PFSK-1 (cell line): ENCODE measurements at regions not wholly inside any gene's neighbourhood (a gene's known extent, or its start where the extent isn't known, plus 50 kb on each side); places are given as distances from the start of the nearest gene placed in this dataset.

Source experiments
- FOXP2 ChIP-seq: optimal IDR thresholded peaks from 2 replicates; pipeline ENCODE3; 2011; ENCODE audit warnings: borderline replicate concordance, control low read depth, inconsistent platforms; ENCODE audit not compliant: insufficient read depth; ENCODE audit errors: extremely low read length, extremely low read depth
- POLR2AphosphoS5 ChIP-seq: IDR thresholded peaks from 2 replicates; pipeline ENCODE4 v1.6.1; 2012; ENCODE audit warnings: low read depth, mild to moderate bottlenecking, control low read depth, low read length, moderate library complexity
- SIN3A ChIP-seq: IDR thresholded peaks from 2 replicates; pipeline ENCODE4 v1.6.1; 2012; ENCODE audit warnings: mild to moderate bottlenecking, low read length, moderate library complexity, borderline replicate concordance; ENCODE audit not compliant: insufficient read depth
- TAF1 ChIP-seq: IDR thresholded peaks from 2 replicates; pipeline ENCODE4 v1.6.1; 2012; ENCODE audit warnings: low read length, control low read depth, borderline replicate concordance; ENCODE audit not compliant: insufficient read depth
- TF ChIP-seq, protein P1 (sequence below), 2 experiments: IDR thresholded peaks; 2 replicates each; pipeline versions ENCODE4 v1.6.1 to v1.8.0; 2011 to 2012; ENCODE audit warnings: low read depth in 2 of 2, low read length in 2 of 2, control low read depth in 1 of 2, inconsistent platforms in 1 of 2, mild to moderate bottlenecking in 1 of 2, moderate library complexity in 1 of 2; ENCODE audit not compliant: insufficient read depth in 1 of 2

DNA sequence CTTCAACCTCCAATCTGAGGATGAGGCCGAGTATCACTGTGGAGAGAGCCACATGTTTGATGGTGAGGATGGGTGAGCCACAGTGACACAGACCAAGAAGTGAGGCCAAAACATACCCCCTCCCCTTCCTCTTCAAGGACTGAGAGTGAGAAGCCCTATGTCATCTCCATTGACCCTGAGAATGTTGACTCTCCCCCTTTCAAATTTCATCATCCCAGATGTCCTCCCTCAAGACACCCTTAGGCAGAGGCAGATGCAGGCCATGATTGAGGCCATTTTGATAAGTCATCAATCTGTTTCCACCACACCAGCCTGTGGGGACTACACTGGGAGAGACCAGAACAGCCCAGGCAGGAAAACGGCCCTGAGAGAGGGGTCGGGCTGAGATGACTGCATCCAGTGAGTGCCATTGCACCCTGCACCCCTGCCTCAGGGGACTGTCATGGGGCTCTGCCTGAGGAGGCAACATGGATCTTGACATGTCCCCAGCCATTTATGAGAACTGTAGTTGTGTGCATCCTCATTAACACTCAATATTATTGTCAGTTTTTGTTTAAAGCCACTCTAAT is 84.2 kb upstream of the IGLL5 start:
- TF ChIP-seq, protein P1, sequence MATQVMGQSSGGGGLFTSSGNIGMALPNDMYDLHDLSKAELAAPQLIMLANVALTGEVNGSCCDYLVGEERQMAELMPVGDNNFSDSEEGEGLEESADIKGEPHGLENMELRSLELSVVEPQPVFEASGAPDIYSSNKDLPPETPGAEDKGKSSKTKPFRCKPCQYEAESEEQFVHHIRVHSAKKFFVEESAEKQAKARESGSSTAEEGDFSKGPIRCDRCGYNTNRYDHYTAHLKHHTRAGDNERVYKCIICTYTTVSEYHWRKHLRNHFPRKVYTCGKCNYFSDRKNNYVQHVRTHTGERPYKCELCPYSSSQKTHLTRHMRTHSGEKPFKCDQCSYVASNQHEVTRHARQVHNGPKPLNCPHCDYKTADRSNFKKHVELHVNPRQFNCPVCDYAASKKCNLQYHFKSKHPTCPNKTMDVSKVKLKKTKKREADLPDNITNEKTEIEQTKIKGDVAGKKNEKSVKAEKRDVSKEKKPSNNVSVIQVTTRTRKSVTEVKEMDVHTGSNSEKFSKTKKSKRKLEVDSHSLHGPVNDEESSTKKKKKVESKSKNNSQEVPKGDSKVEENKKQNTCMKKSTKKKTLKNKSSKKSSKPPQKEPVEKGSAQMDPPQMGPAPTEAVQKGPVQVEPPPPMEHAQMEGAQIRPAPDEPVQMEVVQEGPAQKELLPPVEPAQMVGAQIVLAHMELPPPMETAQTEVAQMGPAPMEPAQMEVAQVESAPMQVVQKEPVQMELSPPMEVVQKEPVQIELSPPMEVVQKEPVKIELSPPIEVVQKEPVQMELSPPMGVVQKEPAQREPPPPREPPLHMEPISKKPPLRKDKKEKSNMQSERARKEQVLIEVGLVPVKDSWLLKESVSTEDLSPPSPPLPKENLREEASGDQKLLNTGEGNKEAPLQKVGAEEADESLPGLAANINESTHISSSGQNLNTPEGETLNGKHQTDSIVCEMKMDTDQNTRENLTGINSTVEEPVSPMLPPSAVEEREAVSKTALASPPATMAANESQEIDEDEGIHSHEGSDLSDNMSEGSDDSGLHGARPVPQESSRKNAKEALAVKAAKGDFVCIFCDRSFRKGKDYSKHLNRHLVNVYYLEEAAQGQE (IDR thresholded peaks at IDR 0.05; ENCODE audit: insufficient read depth in 1 of 2, low read depth in 2 of 2, low read length in 2 of 2) = no peak
- TF ChIP-seq SIN3A (no peak), TAF1 (no peak), POLR2AphosphoS5 (no peak), FOXP2 (no peak)
